GM12878 (cell line): ENCODE measurements at regions not wholly inside any gene's neighbourhood (a gene's known extent, or its start where the extent isn't known, plus 50 kb on each side); places are given as distances from the start of the nearest gene placed in this dataset.

ENCODE experiments used
- ATAC-seq: fragments of 200-7000 bp; cut with Tn5 transposase; 3 replicates; pipeline ENCODE4 v1.9.1; 2020; ENCODE audit warnings: mild to moderate bottlenecking, moderate library complexity
- BruUV-seq: library from RNA; stranded (reverse); fragments of 400-500 nt; replicated peaks from 2 replicates; lab custom pipeline; 2021; lab: Mats Ljungman, UMichigan
- CTCF ChIA-PET: fragments of 300-600 bp; sonication (Branson Sonifier 250); formaldehyde crosslinking; extraction: SDS; loops from one replicate; lab custom pipeline; 2021; ENCODE audit warnings: inconsistent platforms; lab: Yijun Ruan, JAX
- POLR2A ChIA-PET: fragments of 350-600 bp; formaldehyde crosslinking; extraction: SDS; loops from one replicate; lab custom pipeline; 2021; ENCODE audit warnings: inconsistent platforms; lab: Charles Lee
- RAD21 ChIA-PET: fragments of 300-600 bp; sonication (Branson Sonifier 250); formaldehyde crosslinking; loops from one replicate; lab custom pipeline; 2023; ENCODE audit warnings: antibody characterized with exemption; ENCODE audit not compliant: unreplicated experiment; lab: Charles Lee
- SMC1A ChIA-PET: fragments of 300-600 bp; sonication (Branson Sonifier 250); formaldehyde crosslinking; loops from one replicate; lab custom pipeline; 2023; ENCODE audit not compliant: unreplicated experiment, uncharacterized antibody; lab: Charles Lee
- DNase-seq: peaks from one replicate; pipeline ENCODE4 v3.0.0-alpha.2; 2011; ENCODE audit warnings: low read depth, low spot score
- FAIRE-seq: peaks from 3 replicates; lab custom pipeline; 2011; peaks lifted over from hg19 to GRCh38; lab: Jason Lieb, UNC
- H2AFZ ChIP-seq: 2 replicates; pipeline ENCODE4 v1.6.0; 2011; ENCODE audit warnings: low read depth, low read length, control low read depth; ENCODE audit not compliant: control insufficient read depth
- H3K27ac ChIP-seq: 2 replicates; pipeline ENCODE4 v1.5.1; 2011; ENCODE audit warnings: control low read depth; ENCODE audit not compliant: control insufficient read depth, insufficient read depth
- H3K27me3 ChIP-seq, 2 experiments: replicated peaks in 1 of 2; 2 replicates each; pipeline versions ENCODE4 v1.6.0 to v1.6.1; 2011; ENCODE audit warnings: low read length in 1 of 2; ENCODE audit not compliant: control insufficient read depth in 2 of 2, insufficient read depth in 2 of 2
- H3K36me3 ChIP-seq, 2 experiments: 2 replicates each; pipeline ENCODE4 v1.5.1; 2011; ENCODE audit warnings: low read length in 1 of 2; ENCODE audit not compliant: control insufficient read depth in 2 of 2, insufficient read depth in 2 of 2
- H3K4me1 ChIP-seq: 2 replicates; pipeline ENCODE4 v1.6.1; 2011; ENCODE audit warnings: mild to moderate bottlenecking, low read length, moderate library complexity, mixed read lengths; ENCODE audit not compliant: control insufficient read depth, insufficient read depth
- H3K4me2 ChIP-seq: 2 replicates; pipeline ENCODE4 v1.6.0; 2011; ENCODE audit warnings: control low read depth; ENCODE audit not compliant: control insufficient read depth, insufficient read depth
- H3K4me3 ChIP-seq: fragments of 200-600 bp; sonication (generic); 2 replicates; pipeline ENCODE4 v1.5.1; 2016
- H3K79me2 ChIP-seq: 2 replicates; pipeline ENCODE4 v1.6.0; 2011; ENCODE audit warnings: low read length; ENCODE audit not compliant: control insufficient read depth, insufficient read depth
- H3K9ac ChIP-seq: 2 replicates; pipeline ENCODE4 v1.8.0; 2011; ENCODE audit warnings: low read length, control low read depth, mixed read lengths; ENCODE audit not compliant: control insufficient read depth, insufficient read depth
- H3K9me3 ChIP-seq: replicated peaks from 3 replicates; pipeline ENCODE4 v1.5.1; 2011; ENCODE audit warnings: mild to moderate bottlenecking, low read length; ENCODE audit not compliant: control insufficient read depth, insufficient read depth
- H4K20me1 ChIP-seq: 2 replicates; pipeline ENCODE4 v1.6.0; 2011; ENCODE audit not compliant: control insufficient read depth, insufficient read depth
- CBFB ChIP-seq: IDR thresholded peaks from 2 replicates; pipeline ENCODE4 v1.6.1; 2016; ENCODE audit warnings: antibody characterized with exemption, low read depth
- EZH2 ChIP-seq: IDR thresholded peaks from 2 replicates; pipeline ENCODE4 v1.6.1; 2012; ENCODE audit warnings: low read depth, mild to moderate bottlenecking, control low read depth, inconsistent platforms, low read length, borderline replicate concordance; ENCODE audit not compliant: control insufficient read depth
- FOS ChIP-seq: IDR thresholded peaks from 3 replicates; pipeline ENCODE4 v1.6.1; 2011; ENCODE audit warnings: borderline replicate concordance; ENCODE audit not compliant: insufficient read length; ENCODE audit errors: extremely low read depth
- FOXK2 ChIP-seq: fragments of 450-650 bp; IDR thresholded peaks from 2 replicates; pipeline ENCODE4 v1.6.1; 2017; ENCODE audit warnings: mild to moderate bottlenecking, moderate library complexity
- KLF5 ChIP-seq: fragments of 450-650 bp; IDR thresholded peaks from 2 replicates; pipeline ENCODE4 v1.6.1; 2014; ENCODE audit warnings: mild to moderate bottlenecking; ENCODE audit not compliant: partially characterized antibody
- LARP7 ChIP-seq: fragments of 450-650 bp; IDR thresholded peaks from 2 replicates; pipeline ENCODE4 v1.6.1; 2017; ENCODE audit warnings: mild to moderate bottlenecking
- NFIC ChIP-seq: IDR thresholded peaks from 2 replicates; pipeline ENCODE4 v1.6.1; 2012; ENCODE audit warnings: low read depth, mild to moderate bottlenecking, inconsistent platforms, low read length, moderate library complexity
- POLR2A ChIP-seq: IDR thresholded peaks from 2 replicates; pipeline ENCODE4 v1.6.1; 2011; ENCODE audit warnings: low read depth, mild to moderate bottlenecking, low read length
- SPI1 ChIP-seq: IDR thresholded peaks from 2 replicates; pipeline ENCODE4 v1.6.1; 2011; ENCODE audit warnings: low read depth, mild to moderate bottlenecking, low read length, moderate library complexity, borderline replicate concordance; ENCODE audit not compliant: insufficient read depth
- WGBS: methylation state at CpG from one replicate; pipeline ENCODE4 v1.1.6; 2016; ENCODE audit warnings: low lambda C conversion rate; ENCODE audit not compliant: insufficient replicate concordance, insufficient coverage; ENCODE audit errors: missing lambda C conversion rate; 5-methylcytosine and 5-hydroxymethylcytosine counted together
- in situ Hi-C: fragments of 300-500 bp; cut with MboI; formaldehyde crosslinking; loops from 9 replicates; pipeline ENCODE4 v1.14.3; 2018; ENCODE audit warnings: mixed read lengths
- intact Hi-C: fragments of 100-400 bp; cut with micrococcal nuclease; formaldehyde crosslinking; loops from one replicate; pipeline ENCODE4 v1.14.2; 2022; ENCODE audit not compliant: unreplicated experiment

DNA sequence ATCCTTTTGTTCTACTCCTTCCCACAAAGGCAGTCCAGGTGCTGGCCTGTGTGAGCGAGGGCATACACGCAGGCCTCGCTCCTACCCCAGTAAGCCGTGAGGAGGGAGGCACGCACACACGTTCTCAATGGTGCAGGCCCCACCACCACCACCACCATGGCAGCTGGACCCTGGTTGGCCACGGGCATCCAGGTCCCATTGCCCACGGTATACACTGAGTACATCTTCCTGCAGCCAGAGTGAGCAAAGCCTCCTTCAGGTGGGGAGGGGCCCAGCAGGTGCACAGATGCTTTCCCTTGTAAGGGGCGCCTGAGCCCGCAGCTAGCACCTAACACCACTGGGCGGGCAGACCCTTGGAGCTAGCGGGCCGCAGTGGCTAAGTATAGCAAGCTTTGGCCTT is 373.3 kb upstream of the MKI67 start:
- POLR2A ChIA-PET, result no interaction called here
- BruUV-seq, result no TSS peak
- no peak for FAIRE-seq

DNA sequence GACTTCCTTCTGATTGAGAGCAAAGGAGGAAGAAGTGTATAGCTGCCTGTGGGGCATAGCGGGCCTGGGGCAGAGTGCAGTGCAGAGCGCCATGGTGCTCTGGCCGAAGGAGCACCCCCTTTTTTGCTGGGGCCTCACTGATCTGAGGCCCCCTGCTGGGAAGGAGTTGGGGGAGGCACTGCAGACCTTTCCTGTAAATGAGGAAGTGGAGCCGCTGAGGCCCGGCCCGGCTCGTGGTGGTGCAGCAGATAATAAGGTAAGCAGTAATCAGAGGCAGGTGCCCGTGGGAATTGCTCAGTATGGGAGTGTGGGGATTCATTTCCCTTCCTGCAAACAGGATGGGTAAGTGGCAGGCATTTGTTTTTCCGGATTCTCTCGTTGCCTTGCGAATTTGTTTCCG is 373.7 kb upstream of the MKI67 start:
- Histone ChIP-seq H3K36me3 (no peaks in the 10 kb centered on the region), H3K4me3 (no peak overlapping the region), H2AFZ (no peak overlapping the region), H4K20me1 (no peaks in the 10 kb centered on the region), H3K9ac (no peak overlapping the region), H3K4me2 (no peak overlapping the region), H3K27ac (no peak overlapping the region), H3K27me3 (no peaks in the 10 kb centered on the region), H3K79me2 (no peaks in the 10 kb centered on the region), H3K4me1 (no peaks in the 10 kb centered on the region), H3K9me3 (no peaks in the 10 kb centered on the region)
- in situ Hi-C loops, result no loop called here
- FAIRE-seq, result no peak
- intact Hi-C loops, result no loop called here
- ChIA-PET SMC1A (no interaction called here), POLR2A (no interaction called here), CTCF (no interaction called here), RAD21 (no interaction called here)
- TF ChIP-seq POLR2A, result no peak
- TF ChIP-seq LARP7, result no peak
- TF ChIP-seq SPI1, result peak; percentile 42; the same call in 1 of the 2 replicates
- TF ChIP-seq EZH2, result no peak
- TF ChIP-seq NFIC, result no peak
- TF ChIP-seq FOXK2, result no peak
- 38% methylated on average over 12 of the region's 12 CpGs for WGBS
- no TSS peak for BruUV-seq
- ATAC-seq, result no peak
- DNase-seq, result no peak

More for the DNA sequence above, 373.3 kb upstream of the MKI67 start:
- TF ChIP-seq FOS (no peak), KLF5 (no peak), CBFB (no peak)
- ChIA-PET SMC1A (no interaction called here), RAD21 (no interaction called here), CTCF (no interaction called here)
- Histone ChIP-seq H3K4me1 (no peaks in the 10 kb centered on the region), H3K9ac (no peak overlapping the region), H3K27ac (no peak overlapping the region), H3K9me3 (no peaks in the 10 kb centered on the region), H4K20me1 (no peaks in the 10 kb centered on the region), H3K4me2 (no peak overlapping the region), H3K79me2 (no peaks in the 10 kb centered on the region), H3K27me3 (no peaks in the 10 kb centered on the region), H3K4me3 (no peak overlapping the region), H2AFZ (no peak overlapping the region), H3K36me3 (no peaks in the 10 kb centered on the region)
- ATAC-seq, result no peak
- intact Hi-C loops (no loop called here), in situ Hi-C loops (no loop called here)
- no peak for DNase-seq
- WGBS, result 35% methylated on average over 10 of the region's 13 CpGs
